WTC11 (cell line): ENCODE measurements at regions not wholly inside any gene's neighbourhood (a gene's known extent, or its start where the extent isn't known, plus 50 kb on each side); places are given as distances from the start of the nearest gene placed in this dataset.

Experiments used
- TF ChIP-seq, protein P1 (sequence below): fragments of 200-600 bp; IDR thresholded peaks from 2 replicates; pipeline ENCODE4 v1.8.0; 2022; ENCODE audit warnings: antibody characterized with exemption
- TF ChIP-seq, protein P2 (sequence below): sonication (generic); formaldehyde crosslinking; IDR thresholded peaks from 2 replicates; pipeline ENCODE4 v1.8.1; 2023; ENCODE audit warnings: mild to moderate bottlenecking, missing genetic modification reagents

DNA sequence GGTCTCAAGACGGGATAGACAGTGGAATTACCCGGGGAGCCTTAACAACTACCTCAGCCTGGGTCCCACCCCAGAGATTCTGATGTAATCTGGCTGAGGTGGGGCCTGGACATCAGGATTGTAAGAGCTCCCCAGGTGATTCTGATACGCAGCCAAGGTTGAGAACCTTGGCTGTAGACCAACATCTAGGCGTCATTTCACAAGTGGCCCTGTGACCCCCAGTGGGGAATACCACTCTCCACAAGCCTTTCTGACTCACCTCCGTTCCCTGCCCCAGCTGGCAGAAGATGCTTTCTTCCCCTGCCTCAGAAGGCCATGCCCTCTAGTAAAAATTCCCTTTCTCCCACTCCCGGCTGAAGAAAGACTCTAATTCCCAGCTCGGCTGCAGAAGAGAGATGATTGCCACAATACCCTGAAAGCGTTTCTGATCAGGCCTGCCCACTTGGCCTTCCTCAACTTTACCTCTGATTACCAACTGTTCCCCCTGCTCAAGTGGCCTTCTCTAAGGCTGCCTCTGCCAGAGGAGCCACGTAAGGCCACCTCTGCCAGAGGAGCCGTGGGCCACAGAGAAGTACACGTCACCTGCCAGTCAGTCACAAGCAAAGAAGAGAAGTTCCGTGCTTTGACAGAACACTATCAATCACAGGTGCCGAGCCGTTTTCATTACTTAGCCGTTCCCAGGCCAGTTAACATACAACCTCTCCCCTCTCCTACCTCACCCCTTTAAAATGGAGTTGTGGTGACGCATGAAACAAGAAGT is 116.8 kb upstream of the PKDCC start:
- TF ChIP-seq, protein P1, sequence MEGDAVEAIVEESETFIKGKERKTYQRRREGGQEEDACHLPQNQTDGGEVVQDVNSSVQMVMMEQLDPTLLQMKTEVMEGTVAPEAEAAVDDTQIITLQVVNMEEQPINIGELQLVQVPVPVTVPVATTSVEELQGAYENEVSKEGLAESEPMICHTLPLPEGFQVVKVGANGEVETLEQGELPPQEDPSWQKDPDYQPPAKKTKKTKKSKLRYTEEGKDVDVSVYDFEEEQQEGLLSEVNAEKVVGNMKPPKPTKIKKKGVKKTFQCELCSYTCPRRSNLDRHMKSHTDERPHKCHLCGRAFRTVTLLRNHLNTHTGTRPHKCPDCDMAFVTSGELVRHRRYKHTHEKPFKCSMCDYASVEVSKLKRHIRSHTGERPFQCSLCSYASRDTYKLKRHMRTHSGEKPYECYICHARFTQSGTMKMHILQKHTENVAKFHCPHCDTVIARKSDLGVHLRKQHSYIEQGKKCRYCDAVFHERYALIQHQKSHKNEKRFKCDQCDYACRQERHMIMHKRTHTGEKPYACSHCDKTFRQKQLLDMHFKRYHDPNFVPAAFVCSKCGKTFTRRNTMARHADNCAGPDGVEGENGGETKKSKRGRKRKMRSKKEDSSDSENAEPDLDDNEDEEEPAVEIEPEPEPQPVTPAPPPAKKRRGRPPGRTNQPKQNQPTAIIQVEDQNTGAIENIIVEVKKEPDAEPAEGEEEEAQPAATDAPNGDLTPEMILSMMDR: no peak
- TF ChIP-seq, protein P2, sequence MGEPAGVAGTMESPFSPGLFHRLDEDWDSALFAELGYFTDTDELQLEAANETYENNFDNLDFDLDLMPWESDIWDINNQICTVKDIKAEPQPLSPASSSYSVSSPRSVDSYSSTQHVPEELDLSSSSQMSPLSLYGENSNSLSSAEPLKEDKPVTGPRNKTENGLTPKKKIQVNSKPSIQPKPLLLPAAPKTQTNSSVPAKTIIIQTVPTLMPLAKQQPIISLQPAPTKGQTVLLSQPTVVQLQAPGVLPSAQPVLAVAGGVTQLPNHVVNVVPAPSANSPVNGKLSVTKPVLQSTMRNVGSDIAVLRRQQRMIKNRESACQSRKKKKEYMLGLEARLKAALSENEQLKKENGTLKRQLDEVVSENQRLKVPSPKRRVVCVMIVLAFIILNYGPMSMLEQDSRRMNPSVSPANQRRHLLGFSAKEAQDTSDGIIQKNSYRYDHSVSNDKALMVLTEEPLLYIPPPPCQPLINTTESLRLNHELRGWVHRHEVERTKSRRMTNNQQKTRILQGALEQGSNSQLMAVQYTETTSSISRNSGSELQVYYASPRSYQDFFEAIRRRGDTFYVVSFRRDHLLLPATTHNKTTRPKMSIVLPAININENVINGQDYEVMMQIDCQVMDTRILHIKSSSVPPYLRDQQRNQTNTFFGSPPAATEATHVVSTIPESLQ (CRISPR knock-in tag): no peak
